ENCODE measurements at regions not wholly inside any gene's neighbourhood (a gene's known extent, or its start where the extent isn't known, plus 50 kb on each side); places are given as distances from the start of the nearest gene placed in this dataset.

DNA sequence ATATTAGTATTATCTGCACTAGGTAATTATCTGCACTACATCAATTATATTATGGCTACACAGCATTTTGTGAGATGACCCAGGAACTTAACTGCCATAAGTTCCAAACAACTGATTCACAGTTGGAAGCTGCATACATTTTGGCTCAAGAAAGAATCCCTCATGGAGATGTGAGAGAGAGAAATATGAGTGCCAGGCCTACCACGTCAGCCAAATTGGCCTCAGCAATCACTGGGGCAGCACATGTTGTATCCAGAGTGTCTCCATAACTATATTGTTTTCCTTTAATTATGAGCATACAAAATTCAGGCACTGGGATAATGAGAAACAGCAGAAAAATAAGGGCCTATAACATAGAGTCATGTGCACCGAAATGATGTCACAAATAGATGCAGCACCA is 174.2 kb upstream of the DMD start:
- TF ChIP-seq, protein P1, sequence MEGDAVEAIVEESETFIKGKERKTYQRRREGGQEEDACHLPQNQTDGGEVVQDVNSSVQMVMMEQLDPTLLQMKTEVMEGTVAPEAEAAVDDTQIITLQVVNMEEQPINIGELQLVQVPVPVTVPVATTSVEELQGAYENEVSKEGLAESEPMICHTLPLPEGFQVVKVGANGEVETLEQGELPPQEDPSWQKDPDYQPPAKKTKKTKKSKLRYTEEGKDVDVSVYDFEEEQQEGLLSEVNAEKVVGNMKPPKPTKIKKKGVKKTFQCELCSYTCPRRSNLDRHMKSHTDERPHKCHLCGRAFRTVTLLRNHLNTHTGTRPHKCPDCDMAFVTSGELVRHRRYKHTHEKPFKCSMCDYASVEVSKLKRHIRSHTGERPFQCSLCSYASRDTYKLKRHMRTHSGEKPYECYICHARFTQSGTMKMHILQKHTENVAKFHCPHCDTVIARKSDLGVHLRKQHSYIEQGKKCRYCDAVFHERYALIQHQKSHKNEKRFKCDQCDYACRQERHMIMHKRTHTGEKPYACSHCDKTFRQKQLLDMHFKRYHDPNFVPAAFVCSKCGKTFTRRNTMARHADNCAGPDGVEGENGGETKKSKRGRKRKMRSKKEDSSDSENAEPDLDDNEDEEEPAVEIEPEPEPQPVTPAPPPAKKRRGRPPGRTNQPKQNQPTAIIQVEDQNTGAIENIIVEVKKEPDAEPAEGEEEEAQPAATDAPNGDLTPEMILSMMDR (IDR thresholded peaks at IDR 0.05) = no peak
- no peak for TF ChIP-seq MYC (IDR thresholded peaks at IDR 0.05; ENCODE audit: borderline replicate concordance, low read length)
- TF ChIP-seq POLR2A (IDR thresholded peaks at IDR 0.05; ENCODE audit: low read length) = no peak
- TF ChIP-seq RNF2 (IDR thresholded peaks at IDR 0.05; ENCODE audit: borderline replicate concordance, low read depth) = no peak
- TF ChIP-seq CHD2 (IDR thresholded peaks at IDR 0.05; ENCODE audit: low read length, partially characterized antibody) = no peak
- no peak for TF ChIP-seq JUNB (IDR thresholded peaks at IDR 0.05)
- no peak for TF ChIP-seq FOSL2 (IDR thresholded peaks at IDR 0.05)
- TF ChIP-seq FOSL2 (CRISPR knock-in tag; IDR thresholded peaks at IDR 0.05) = no peak
- no peak for TF ChIP-seq EP300 (IDR thresholded peaks at IDR 0.05)
- TF ChIP-seq CEBPB (IDR thresholded peaks at IDR 0.05) = no peak
- no peak for TF ChIP-seq PHF8 (IDR thresholded peaks at IDR 0.05; ENCODE audit: borderline replicate concordance, low read depth)
- no peak for TF ChIP-seq KDM1A (IDR thresholded peaks at IDR 0.05; ENCODE audit: low read depth)
- TF ChIP-seq TP53 (CRISPR knock-in tag; IDR thresholded peaks at IDR 0.05) = no peak

Data from A549 (cell line).